AG10803 (cell line): ENCODE measurements at regions not wholly inside any gene's neighbourhood (a gene's known extent, or its start where the extent isn't known, plus 50 kb on each side); places are given as distances from the start of the nearest gene placed in this dataset.

Experiments used
- DNase-seq: peaks from one replicate; pipeline ENCODE4 v3.0.0; 2010; ENCODE audit warnings: low read depth
- H3K4me3 ChIP-seq: 2 replicates; pipeline ENCODE4 v1.5.1; 2011; ENCODE audit warnings: mild to moderate bottlenecking, low read length, control low read depth
- CTCF ChIP-seq: conservative IDR thresholded peaks from 2 replicates; pipeline ENCODE4 v1.5.1; 2011; ENCODE audit warnings: mild to moderate bottlenecking, low read length, control low read depth, inconsistent platforms

- no peak overlapping the region for H3K4me3 ChIP-seq
- no peak for TF ChIP-seq CTCF
- no peak for DNase-seq
These were observed 1492.5 kb upstream of the PABPC4L start for GRCh38 chr4:135694066-135694465.

- DNase-seq, result no peak
- TF ChIP-seq CTCF, result no peak
- H3K4me3 ChIP-seq, result no peak overlapping the region
These were observed 1482.4 kb upstream of the PABPC4L start for GRCh38 chr4:135684001-135684400.

- TF ChIP-seq CTCF, result no peak
- no peak for DNase-seq
- no peak overlapping the region for H3K4me3 ChIP-seq
These were observed 1470.6 kb upstream of the PABPC4L start for GRCh38 chr4:135672202-135672601.

- TF ChIP-seq CTCF, result no peak
- no peak overlapping the region for H3K4me3 ChIP-seq
- DNase-seq, result no peak
These were observed 1469.0 kb upstream of the PABPC4L start for GRCh38 chr4:135670548-135670947.
